AG04450 (cell line): ENCODE measurements at regions not wholly inside any gene's neighbourhood (a gene's known extent, or its start where the extent isn't known, plus 50 kb on each side); places are given as distances from the start of the nearest gene placed in this dataset.

Experiments used
- CTCF ChIA-PET: fragments of 300-600, 350-600 bp; formaldehyde crosslinking; extraction: SDS; loops from one replicate; lab custom pipeline; 2022; ENCODE audit warnings: antibody characterized with exemption, inconsistent platforms; lab: Charles Lee
- POLR2A ChIA-PET: fragments of 350-600 bp; formaldehyde crosslinking; extraction: SDS; loops from one replicate; lab custom pipeline; 2021; ENCODE audit warnings: antibody characterized with exemption, inconsistent platforms; lab: Yijun Ruan, JAX
- DNase-seq: peaks from one replicate; pipeline ENCODE4 v3.0.0-alpha.2; 2011; ENCODE audit warnings: low read depth, low spot score
- H3K27ac ChIP-seq: one replicate; pipeline ENCODE4 v1.5.1; 2012; ENCODE audit warnings: low read depth, low read length, control low read depth
- H3K27me3 ChIP-seq: one replicate; pipeline ENCODE4 v1.6.0; 2012; ENCODE audit warnings: low read length; ENCODE audit not compliant: control insufficient read depth, insufficient read depth
- H3K4me3 ChIP-seq: 2 replicates; pipeline ENCODE4 v1.5.1; 2011; ENCODE audit warnings: mild to moderate bottlenecking, low read depth, low read length, control low read depth
- H3K9me3 ChIP-seq: 2 replicates; pipeline ENCODE4 v1.5.1; 2012; ENCODE audit warnings: low read length; ENCODE audit not compliant: control insufficient read depth, insufficient read depth
- TF ChIP-seq, protein P1 (sequence below): IDR thresholded peaks from 2 replicates; pipeline ENCODE4 v1.5.1; 2011; ENCODE audit warnings: low read depth, low read length, control low read depth, inconsistent platforms

DNA sequence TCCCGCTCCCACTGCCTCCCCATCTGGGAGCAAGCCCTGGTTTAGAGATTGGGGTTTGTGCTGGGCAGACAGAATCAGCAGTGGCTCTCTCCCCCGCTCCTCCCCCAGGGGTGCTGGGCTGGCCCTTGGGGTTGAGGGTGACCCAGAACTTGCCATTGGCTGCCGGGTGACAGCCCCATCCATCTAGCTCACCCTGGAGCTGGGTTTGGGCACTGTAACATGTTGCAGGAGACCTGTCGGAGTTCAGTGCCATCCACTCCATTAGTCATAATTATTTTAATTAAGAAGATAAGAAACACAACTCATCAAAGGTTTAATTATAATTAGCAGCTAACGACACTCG, 111.4 kb upstream of the OTOS start:
- DNase-seq: no peak
- Histone ChIP-seq H3K27me3 (no peaks in the 10 kb centered on the region), H3K9me3 (peaks cover 6% of the 10 kb centered on the region), H3K4me3 (no peak overlapping the region), H3K27ac (no peak overlapping the region)
- CTCF ChIA-PET: interaction anchor here (0.8 kb wide), 1 partner anchor 19 kb away, joined by 3 read pairs; no protein-coding TSS in a partner anchor
- POLR2A ChIA-PET: interaction anchor here (0.6 kb wide), 1 partner anchor 182 kb away, joined by 4 read pairs; no protein-coding TSS in a partner anchor
- TF ChIP-seq, protein P1, sequence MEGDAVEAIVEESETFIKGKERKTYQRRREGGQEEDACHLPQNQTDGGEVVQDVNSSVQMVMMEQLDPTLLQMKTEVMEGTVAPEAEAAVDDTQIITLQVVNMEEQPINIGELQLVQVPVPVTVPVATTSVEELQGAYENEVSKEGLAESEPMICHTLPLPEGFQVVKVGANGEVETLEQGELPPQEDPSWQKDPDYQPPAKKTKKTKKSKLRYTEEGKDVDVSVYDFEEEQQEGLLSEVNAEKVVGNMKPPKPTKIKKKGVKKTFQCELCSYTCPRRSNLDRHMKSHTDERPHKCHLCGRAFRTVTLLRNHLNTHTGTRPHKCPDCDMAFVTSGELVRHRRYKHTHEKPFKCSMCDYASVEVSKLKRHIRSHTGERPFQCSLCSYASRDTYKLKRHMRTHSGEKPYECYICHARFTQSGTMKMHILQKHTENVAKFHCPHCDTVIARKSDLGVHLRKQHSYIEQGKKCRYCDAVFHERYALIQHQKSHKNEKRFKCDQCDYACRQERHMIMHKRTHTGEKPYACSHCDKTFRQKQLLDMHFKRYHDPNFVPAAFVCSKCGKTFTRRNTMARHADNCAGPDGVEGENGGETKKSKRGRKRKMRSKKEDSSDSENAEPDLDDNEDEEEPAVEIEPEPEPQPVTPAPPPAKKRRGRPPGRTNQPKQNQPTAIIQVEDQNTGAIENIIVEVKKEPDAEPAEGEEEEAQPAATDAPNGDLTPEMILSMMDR: no peak

DNA sequence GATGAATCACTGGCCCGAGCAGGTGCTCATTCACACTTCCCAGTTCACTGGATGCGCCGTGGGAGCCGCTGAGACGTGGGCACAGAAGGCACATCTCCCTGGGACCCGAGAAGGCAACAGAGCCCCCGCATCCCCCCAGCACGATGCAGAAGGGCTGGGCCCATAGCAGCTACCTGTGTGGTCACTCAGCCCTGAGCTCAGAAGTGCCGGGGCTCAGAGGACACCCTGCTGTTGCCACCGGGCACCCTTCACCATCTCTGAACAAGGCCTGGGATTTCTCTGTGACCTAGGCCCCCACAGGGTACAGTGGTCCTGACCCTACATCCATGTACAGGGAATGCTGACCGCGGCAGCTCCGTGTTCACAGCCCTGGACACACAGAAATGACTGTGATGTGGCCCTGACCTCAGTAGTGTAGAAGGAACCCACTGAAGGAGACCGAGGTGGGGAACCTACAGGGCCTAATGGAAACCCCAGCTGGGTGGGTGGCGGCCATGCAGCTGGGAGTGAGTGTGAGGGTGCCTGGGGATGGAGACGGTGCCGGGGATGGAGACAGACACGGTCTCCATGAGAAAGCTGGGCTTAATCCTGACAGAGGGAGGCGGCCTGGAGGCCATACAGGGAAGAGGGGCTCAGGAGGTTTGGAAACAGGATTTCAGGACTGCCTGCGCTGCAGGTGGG, 111.9 kb upstream of the OTOS start:
- H3K27ac ChIP-seq: no peak overlapping the region
- DNase-seq: no peak
- H3K4me3 ChIP-seq: no peak overlapping the region
- TF ChIP-seq, protein P1: no peak
- CTCF ChIA-PET: interaction anchor here (0.8 kb wide), 1 partner anchor 20 kb away, joined by 3 read pairs; no protein-coding TSS in a partner anchor
- H3K27me3 ChIP-seq: no peaks in the 10 kb centered on the region
- H3K9me3 ChIP-seq: peaks cover 11% of the 10 kb centered on the region; the same call in 1 of the 2 replicates
- POLR2A ChIA-PET: no interaction called here

DNA sequence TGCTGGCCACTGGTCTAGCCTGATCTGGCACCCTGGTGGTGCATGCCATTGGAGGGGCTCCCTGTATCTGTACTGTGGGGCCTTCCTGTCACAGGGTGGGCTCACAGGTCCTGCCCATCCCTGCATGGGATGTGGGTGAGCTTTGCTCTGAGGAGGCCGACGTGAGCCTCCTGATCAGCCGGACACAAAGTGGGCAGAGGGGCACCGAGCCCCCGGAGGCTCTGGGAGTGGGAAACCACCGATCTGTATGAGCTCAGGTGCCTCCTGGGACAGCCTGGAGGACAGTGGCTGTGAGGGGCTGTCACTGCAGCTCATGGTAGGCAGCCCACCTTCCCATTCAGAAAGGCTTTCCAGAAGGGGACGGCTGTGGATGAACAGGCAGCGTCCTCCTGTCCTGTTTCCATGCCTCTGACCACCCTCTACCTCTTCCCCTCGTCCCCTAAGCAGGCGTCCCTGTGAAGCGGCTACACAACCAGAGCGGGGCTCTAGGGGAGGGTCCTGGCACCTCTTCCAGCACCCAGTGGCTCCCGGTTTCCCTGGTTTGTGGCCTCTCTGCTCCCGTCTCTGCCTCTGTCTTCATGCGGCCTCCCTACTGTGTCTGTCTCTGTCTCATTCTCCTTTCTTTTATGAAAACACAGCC, 112.5 kb upstream of the OTOS start:
- TF ChIP-seq, protein P1: no peak
- POLR2A ChIA-PET: no interaction called here
- DNase-seq: no peak
- CTCF ChIA-PET: no interaction called here
- peaks cover 13% of the 10 kb centered on the region; the same call in 1 of the 2 replicates for H3K9me3 ChIP-seq
- no peak overlapping the region for H3K4me3 ChIP-seq
- no peak overlapping the region for H3K27ac ChIP-seq
- H3K27me3 ChIP-seq: no peaks in the 10 kb centered on the region

DNA sequence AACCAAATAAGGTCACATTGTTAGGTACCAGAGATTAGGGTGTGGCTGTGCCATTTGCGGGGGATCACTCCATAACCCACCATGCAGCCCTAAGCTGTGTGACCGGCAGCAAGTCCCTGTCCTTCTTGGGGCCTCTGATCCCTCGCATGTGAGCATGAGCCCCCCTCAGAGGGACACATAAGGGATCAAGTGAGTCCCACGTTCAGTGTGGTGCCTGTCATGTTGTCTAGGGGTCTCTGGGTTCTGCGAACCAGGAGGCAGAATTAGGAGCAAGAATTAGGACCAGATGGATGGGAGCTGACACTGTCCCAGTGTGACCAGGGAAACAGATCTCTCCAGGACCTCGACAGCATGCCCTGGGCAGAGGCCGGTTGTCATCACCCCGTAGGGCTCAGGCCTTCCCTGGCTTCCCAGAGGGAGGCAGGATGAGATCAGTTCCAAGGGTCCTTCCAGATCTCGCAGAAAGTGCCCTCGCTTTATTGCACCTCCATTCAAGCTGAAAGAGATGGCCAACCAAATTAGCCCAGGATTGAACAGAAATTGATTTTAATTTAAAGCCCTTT, 113.2 kb upstream of the OTOS start:
- peaks cover 13% of the 10 kb centered on the region; the same call in 1 of the 2 replicates for H3K9me3 ChIP-seq
- no peaks in the 10 kb centered on the region for H3K27me3 ChIP-seq
- H3K4me3 ChIP-seq: no peak overlapping the region
- H3K27ac ChIP-seq: no peak overlapping the region
- CTCF ChIA-PET: no interaction called here
- TF ChIP-seq, protein P1: no peak
- no peak for DNase-seq
- POLR2A ChIA-PET: no interaction called here
